ENCODE measurements at regions not wholly inside any gene's neighbourhood (a gene's known extent, or its start where the extent isn't known, plus 50 kb on each side); places are given as distances from the start of the nearest gene placed in this dataset.

- 52% methylated on average over 2 of the region's 2 CpGs for WGBS
- Histone ChIP-seq H3K9me3 (ENCODE audit: control insufficient read depth in 4 of 4, low read length in 3 of 4) (no peaks in the 10 kb centered on the region), H3K4me1 (ENCODE audit: control insufficient read depth in 4 of 4, insufficient read depth in 4 of 4, low read length in 3 of 4) (no peaks in the 10 kb centered on the region), H3K36me3 (ENCODE audit: control insufficient read depth in 4 of 4, insufficient read depth in 3 of 4, low read depth in 1 of 4, low read length in 3 of 4) (no peaks in the 10 kb centered on the region), H3K27ac (ENCODE audit: low read depth in 1 of 2, low read length in 2 of 2) (no peak overlapping the region), H3K4me3 (ENCODE audit: low read depth in 1 of 3, low read length in 3 of 3) (no peak overlapping the region), H3K9ac (ENCODE audit: low read depth in 1 of 2, low read length in 2 of 2) (no peak overlapping the region), H3K27me3 (ENCODE audit: control insufficient read depth in 4 of 4, insufficient read depth in 4 of 4, low read length in 3 of 4) (no peaks in the 10 kb centered on the region)
- DNase-seq (ENCODE audit: low spot score), result no peak
- no peak for TF ChIP-seq ATF3 (IDR thresholded peaks at IDR 0.05)
- no peak for TF ChIP-seq REST (IDR thresholded peaks at IDR 0.05)
- TF ChIP-seq RXRA (IDR thresholded peaks at IDR 0.05), result no peak
- TF ChIP-seq ZBTB33 (IDR thresholded peaks at IDR 0.05), result no peak
- TF ChIP-seq FOXA1 (IDR thresholded peaks at IDR 0.05), result no peak
- TF ChIP-seq NR2F2 (IDR thresholded peaks at IDR 0.05), result no peak
- no peak for TF ChIP-seq FOXA2 (IDR thresholded peaks at IDR 0.05)
- no peak for TF ChIP-seq GABPA (IDR thresholded peaks at IDR 0.05 in 1 of 2, conservative IDR thresholded peaks at IDR 0.05 in 1 of 2)
- no peak for TF ChIP-seq HNF4G (IDR thresholded peaks at IDR 0.05)
- no peak for TF ChIP-seq RAD21 (IDR thresholded peaks at IDR 0.05)
- no peak for TF ChIP-seq TAF1 (conservative IDR thresholded peaks at IDR 0.05)
- TF ChIP-seq SP1 (IDR thresholded peaks at IDR 0.05), result no peak
- TF ChIP-seq CTCF (IDR thresholded peaks at IDR 0.05; ENCODE audit: low read depth, low read length, missing input control), result no peak
- no peak for TF ChIP-seq YY1 (IDR thresholded peaks at IDR 0.05)
- no peak for TF ChIP-seq JUND (IDR thresholded peaks at IDR 0.05)
- TF ChIP-seq EGR1 (IDR thresholded peaks at IDR 0.05; ENCODE audit: low read depth in 2 of 2), result no peak
These were observed 1005.1 kb downstream of the PCDH9 start for GRCh38 chr13:66225072-66225471.

- Histone ChIP-seq H3K4me3 (ENCODE audit: low read depth in 1 of 3, low read length in 3 of 3) (no peak overlapping the region), H3K27ac (ENCODE audit: low read depth in 1 of 2, low read length in 2 of 2) (no peak overlapping the region), H3K9me3 (ENCODE audit: control insufficient read depth in 4 of 4, low read length in 3 of 4) (no peaks in the 10 kb centered on the region), H3K9ac (ENCODE audit: low read depth in 1 of 2, low read length in 2 of 2) (no peak overlapping the region), H3K4me1 (ENCODE audit: control insufficient read depth in 4 of 4, insufficient read depth in 4 of 4, low read length in 3 of 4) (no peaks in the 10 kb centered on the region), H3K27me3 (ENCODE audit: control insufficient read depth in 4 of 4, insufficient read depth in 4 of 4, low read length in 3 of 4) (no peaks in the 10 kb centered on the region), H3K36me3 (ENCODE audit: control insufficient read depth in 4 of 4, insufficient read depth in 3 of 4, low read depth in 1 of 4, low read length in 3 of 4) (no peaks in the 10 kb centered on the region)
- 69% methylated on average over 2 of the region's 2 CpGs for WGBS
- TF ChIP-seq RXRA (IDR thresholded peaks at IDR 0.05), result no peak
- no peak for TF ChIP-seq REST (IDR thresholded peaks at IDR 0.05)
- TF ChIP-seq ATF3 (IDR thresholded peaks at IDR 0.05), result no peak
- TF ChIP-seq ZBTB33 (IDR thresholded peaks at IDR 0.05), result no peak
- no peak for TF ChIP-seq MAX (IDR thresholded peaks at IDR 0.05)
- TF ChIP-seq SP1 (IDR thresholded peaks at IDR 0.05), result no peak
- no peak for TF ChIP-seq HNF4A (conservative IDR thresholded peaks at IDR 0.05)
- TF ChIP-seq JUND (IDR thresholded peaks at IDR 0.05), result no peak
- no peak for DNase-seq (ENCODE audit: low spot score)
These were observed 1005.5 kb downstream of the PCDH9 start for GRCh38 chr13:66224663-66225062.

All from liver (tissue), 8 donors.